ENCODE measurements at regions not wholly inside any gene's neighbourhood (a gene's known extent, or its start where the extent isn't known, plus 50 kb on each side); places are given as distances from the start of the nearest gene placed in this dataset.

DNA sequence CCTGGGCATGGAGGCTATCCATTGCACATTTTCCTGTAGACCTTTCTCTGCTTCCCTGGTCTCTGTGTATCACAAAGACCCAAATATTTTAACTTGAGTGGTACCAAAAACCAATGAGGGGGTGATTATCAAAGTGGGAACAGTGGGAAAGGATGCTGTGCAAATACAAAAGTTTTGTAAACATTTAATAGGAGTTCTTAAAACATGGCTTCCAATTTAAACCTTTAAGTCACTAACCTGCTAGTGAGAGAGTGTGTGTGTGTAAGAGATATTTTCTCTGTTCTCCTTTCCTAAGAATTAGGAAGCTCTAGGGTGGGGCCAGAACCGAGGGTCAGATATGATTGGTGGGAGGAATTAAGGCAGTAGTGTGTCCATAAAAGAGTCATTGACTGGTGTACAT, 64.5 kb upstream of the ARHGAP5 start:
- CTCF ChIA-PET: interaction anchor here (1.1 kb wide), 1 partner anchor 13 kb away, joined by 3 read pairs; no protein-coding TSS in a partner anchor
- Histone ChIP-seq H3K4me1 (ENCODE audit: control insufficient read depth in 1 of 2, insufficient read depth in 2 of 2, low read depth in 1 of 2, low read length in 1 of 2) (peaks cover 9 to 12% of the 10 kb centered on the region in 2 experiments; a peak in 2 of 4 replicates), H3K27ac (ENCODE audit: low read depth in 2 of 2, low read length in 1 of 2) (no peak overlapping the region), H3K36me3 (replicated peaks in 1 of 2; ENCODE audit: control insufficient read depth in 1 of 2, insufficient read depth in 2 of 2, low read length in 1 of 2) (no peaks in the 10 kb centered on the region), H3K9me3 (no peaks in the 10 kb centered on the region), H3K4me2 (no peak overlapping the region), H3K4me3 (ENCODE audit: low read depth in 2 of 2, low read length in 1 of 2) (no peak overlapping the region), H2AFZ (ENCODE audit: low read depth) (no peak overlapping the region), H4K20me1 (ENCODE audit: insufficient read depth) (no peaks in the 10 kb centered on the region), H3K9me2 (no peaks in the 10 kb centered on the region), H3K9ac (no peak overlapping the region), H3K79me2 (ENCODE audit: insufficient read depth) (no peaks in the 10 kb centered on the region), H3F3A (replicated peaks; ENCODE audit: insufficient read depth) (peaks cover 13% of the 10 kb centered on the region), H3K27me3 (ENCODE audit: insufficient read depth) (no peaks in the 10 kb centered on the region)
- 96% methylated on average over 1 of the region's 1 CpG for whole genome bisulfite sequencing (ENCODE audit: low lambda C conversion rate)
- POLR2A ChIA-PET: no interaction called here
- no peak for DNase-seq
- no peak for TF ChIP-seq POLR2AphosphoS5 (IDR thresholded peaks at IDR 0.05; ENCODE audit: low read depth, low read length)
- TF ChIP-seq, protein P1, sequence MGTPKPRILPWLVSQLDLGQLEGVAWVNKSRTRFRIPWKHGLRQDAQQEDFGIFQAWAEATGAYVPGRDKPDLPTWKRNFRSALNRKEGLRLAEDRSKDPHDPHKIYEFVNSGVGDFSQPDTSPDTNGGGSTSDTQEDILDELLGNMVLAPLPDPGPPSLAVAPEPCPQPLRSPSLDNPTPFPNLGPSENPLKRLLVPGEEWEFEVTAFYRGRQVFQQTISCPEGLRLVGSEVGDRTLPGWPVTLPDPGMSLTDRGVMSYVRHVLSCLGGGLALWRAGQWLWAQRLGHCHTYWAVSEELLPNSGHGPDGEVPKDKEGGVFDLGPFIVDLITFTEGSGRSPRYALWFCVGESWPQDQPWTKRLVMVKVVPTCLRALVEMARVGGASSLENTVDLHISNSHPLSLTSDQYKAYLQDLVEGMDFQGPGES (IDR thresholded peaks at IDR 0.05; ENCODE audit: low read depth, low read length): no peak
- TF ChIP-seq NFIC (IDR thresholded peaks at IDR 0.05; ENCODE audit: borderline replicate concordance): no peak
- TF ChIP-seq, protein P2, sequence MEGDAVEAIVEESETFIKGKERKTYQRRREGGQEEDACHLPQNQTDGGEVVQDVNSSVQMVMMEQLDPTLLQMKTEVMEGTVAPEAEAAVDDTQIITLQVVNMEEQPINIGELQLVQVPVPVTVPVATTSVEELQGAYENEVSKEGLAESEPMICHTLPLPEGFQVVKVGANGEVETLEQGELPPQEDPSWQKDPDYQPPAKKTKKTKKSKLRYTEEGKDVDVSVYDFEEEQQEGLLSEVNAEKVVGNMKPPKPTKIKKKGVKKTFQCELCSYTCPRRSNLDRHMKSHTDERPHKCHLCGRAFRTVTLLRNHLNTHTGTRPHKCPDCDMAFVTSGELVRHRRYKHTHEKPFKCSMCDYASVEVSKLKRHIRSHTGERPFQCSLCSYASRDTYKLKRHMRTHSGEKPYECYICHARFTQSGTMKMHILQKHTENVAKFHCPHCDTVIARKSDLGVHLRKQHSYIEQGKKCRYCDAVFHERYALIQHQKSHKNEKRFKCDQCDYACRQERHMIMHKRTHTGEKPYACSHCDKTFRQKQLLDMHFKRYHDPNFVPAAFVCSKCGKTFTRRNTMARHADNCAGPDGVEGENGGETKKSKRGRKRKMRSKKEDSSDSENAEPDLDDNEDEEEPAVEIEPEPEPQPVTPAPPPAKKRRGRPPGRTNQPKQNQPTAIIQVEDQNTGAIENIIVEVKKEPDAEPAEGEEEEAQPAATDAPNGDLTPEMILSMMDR (IDR thresholded peaks at IDR 0.05): no peak
- no peak for TF ChIP-seq FOXM1 (IDR thresholded peaks at IDR 0.05; ENCODE audit: low read depth)
- TF ChIP-seq YY1 (IDR thresholded peaks at IDR 0.05; ENCODE audit: low read depth): no peak

DNA sequence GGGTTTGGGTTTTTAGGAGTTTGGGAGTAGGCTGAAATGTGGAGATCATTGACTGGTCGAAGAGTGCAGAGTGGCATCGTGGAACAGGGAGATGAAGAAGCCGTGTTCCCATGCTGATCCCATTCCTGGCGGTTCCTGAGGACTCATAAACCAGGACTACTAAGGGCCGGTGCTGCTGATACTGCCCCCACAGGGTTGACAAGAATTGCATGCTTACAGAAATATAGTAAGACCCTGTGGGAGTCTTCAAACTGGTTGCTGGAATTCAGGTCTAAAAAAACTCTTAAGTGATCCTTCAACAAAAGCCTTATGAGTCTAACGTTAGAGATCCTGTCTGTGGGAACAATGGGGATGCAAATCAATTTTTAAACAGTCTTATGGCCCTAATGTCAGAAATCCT, 64.0 kb upstream of the ARHGAP5 start:
- H2AFZ ChIP-seq (ENCODE audit: low read depth): no peak overlapping the region

More for the DNA sequence above, 64.0 kb upstream of the ARHGAP5 start:
- H3K27me3 ChIP-seq (ENCODE audit: insufficient read depth): no peaks in the 10 kb centered on the region
- no peaks in the 10 kb centered on the region for H3K36me3 ChIP-seq (replicated peaks in 1 of 2; ENCODE audit: control insufficient read depth in 1 of 2, insufficient read depth in 2 of 2, low read length in 1 of 2)
- H3K79me2 ChIP-seq (ENCODE audit: insufficient read depth): no peaks in the 10 kb centered on the region
- no peak overlapping the region for H3K9ac ChIP-seq
- H3K4me3 ChIP-seq (ENCODE audit: low read depth in 2 of 2, low read length in 1 of 2): no peak overlapping the region
- peaks cover 9 to 12% of the 10 kb centered on the region in 2 experiments; a peak in 2 of 4 replicates for H3K4me1 ChIP-seq (ENCODE audit: control insufficient read depth in 1 of 2, insufficient read depth in 2 of 2, low read depth in 1 of 2, low read length in 1 of 2)
- TF ChIP-seq, protein P1 (IDR thresholded peaks at IDR 0.05; ENCODE audit: low read depth, low read length): no peak
- TF ChIP-seq, protein P2 (IDR thresholded peaks at IDR 0.05): peak; percentile 28
- TF ChIP-seq NFIC (IDR thresholded peaks at IDR 0.05; ENCODE audit: borderline replicate concordance): no peak
- H3K27ac ChIP-seq (ENCODE audit: low read depth in 2 of 2, low read length in 1 of 2): no peak overlapping the region
- no peak for DNase-seq
- H4K20me1 ChIP-seq (ENCODE audit: insufficient read depth): no peaks in the 10 kb centered on the region
- whole genome bisulfite sequencing (ENCODE audit: low lambda C conversion rate): 88% methylated on average over 5 of the region's 6 CpGs
- ChIA-PET CTCF (no interaction called here), POLR2A (no interaction called here)
- no peaks in the 10 kb centered on the region for H3K9me3 ChIP-seq
- H3K9me2 ChIP-seq: no peaks in the 10 kb centered on the region
- peaks cover 13% of the 10 kb centered on the region for H3F3A ChIP-seq (replicated peaks; ENCODE audit: insufficient read depth)
- no peak overlapping the region for H3K4me2 ChIP-seq
